HG03066 (cell line): ENCODE measurements at regions not wholly inside any gene's neighbourhood (a gene's known extent, or its start where the extent isn't known, plus 50 kb on each side); places are given as distances from the start of the nearest gene placed in this dataset.
A peak's percentile ranks its signal among the peaks of the same experiment; 100 is the strongest.
"Not testable (repeated sequence)": the region's sequence is repeated elsewhere in the genome, so short reads cannot be mapped to it uniquely, and the experiment has no call there.

ENCODE experiments used
- ATAC-seq: cut with Tn5 transposase; IDR thresholded peaks from one replicate; pipeline ENCODE4 v1.9.1; 2021; ENCODE audit warnings: low read depth; ENCODE audit not compliant: unreplicated experiment

- no peak for ATAC-seq
Observed at GRCh38 chr5:1638658-1639400, 115.1 kb upstream of the LPCAT1 start.

- ATAC-seq, result no peak
Observed at GRCh38 chr5:1637639-1638481, 114.1 kb upstream of the LPCAT1 start.

DNA sequence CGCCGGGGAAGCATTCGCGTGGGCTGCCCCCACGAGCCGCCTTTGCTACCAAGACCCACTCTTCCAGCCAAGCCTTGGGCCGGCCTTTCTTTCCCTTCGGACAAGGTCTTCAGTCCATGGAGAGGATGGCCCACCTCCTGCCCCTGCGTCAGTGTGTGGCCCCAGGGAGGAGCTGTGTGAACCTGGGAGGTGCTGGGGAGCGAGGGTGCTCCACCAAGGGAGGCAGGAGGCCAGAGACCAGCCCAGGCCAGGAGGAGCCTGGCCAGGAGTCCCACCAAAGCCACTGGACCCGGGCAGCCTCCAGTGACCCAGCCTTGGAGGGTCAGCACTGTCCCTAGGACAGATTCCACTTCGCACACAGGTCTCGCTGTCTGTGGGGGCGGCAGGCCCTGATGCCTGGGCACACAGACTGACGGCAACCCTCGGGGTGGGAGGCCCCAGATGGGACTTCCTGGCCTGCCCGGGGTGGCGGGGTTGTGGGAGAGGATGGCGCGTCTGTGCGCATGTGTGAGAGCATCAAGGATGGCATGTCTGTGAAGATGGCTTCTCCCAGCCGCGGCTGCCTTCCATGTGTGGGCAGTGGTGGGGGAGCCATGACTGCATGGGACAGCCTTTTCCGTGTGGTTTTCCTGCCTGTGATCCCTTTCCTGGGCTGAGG is 113.3 kb upstream of the LPCAT1 start:
- ATAC-seq, result no peak

DNA sequence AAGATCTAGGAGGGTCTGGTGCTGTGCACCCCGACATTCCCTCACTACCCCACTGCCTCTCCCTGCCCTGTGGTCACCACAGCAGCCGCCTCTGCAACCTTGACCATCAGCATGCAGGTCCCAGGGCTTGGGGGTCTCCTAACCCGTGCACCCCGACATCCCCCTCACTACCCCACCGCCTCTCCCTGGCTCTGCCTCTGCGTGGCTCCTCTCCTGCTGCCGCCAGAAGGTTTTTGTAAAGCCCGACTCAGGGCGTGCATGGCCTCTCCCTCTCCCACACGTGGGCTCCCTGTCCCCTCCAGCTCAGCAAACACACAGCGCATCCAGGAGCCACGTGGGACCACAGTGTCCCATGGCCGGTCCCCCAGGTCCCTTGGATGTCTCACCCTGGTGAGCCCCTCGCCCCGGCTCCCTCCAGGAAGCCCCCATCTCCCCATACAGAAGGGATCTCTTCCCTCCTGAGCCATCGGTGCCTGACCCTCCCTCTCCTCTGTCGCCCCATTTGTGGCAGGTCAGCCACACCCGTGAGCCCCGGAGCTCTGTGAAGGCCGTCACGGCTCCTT is 112.5 kb upstream of the LPCAT1 start:
- not testable (repeated sequence) for ATAC-seq

- not testable (repeated sequence) for ATAC-seq
Observed at GRCh38 chr5:1635477-1635876, 111.7 kb upstream of the LPCAT1 start.

- no peak for ATAC-seq
Observed at GRCh38 chr5:1634337-1634661, 110.5 kb upstream of the LPCAT1 start.

DNA sequence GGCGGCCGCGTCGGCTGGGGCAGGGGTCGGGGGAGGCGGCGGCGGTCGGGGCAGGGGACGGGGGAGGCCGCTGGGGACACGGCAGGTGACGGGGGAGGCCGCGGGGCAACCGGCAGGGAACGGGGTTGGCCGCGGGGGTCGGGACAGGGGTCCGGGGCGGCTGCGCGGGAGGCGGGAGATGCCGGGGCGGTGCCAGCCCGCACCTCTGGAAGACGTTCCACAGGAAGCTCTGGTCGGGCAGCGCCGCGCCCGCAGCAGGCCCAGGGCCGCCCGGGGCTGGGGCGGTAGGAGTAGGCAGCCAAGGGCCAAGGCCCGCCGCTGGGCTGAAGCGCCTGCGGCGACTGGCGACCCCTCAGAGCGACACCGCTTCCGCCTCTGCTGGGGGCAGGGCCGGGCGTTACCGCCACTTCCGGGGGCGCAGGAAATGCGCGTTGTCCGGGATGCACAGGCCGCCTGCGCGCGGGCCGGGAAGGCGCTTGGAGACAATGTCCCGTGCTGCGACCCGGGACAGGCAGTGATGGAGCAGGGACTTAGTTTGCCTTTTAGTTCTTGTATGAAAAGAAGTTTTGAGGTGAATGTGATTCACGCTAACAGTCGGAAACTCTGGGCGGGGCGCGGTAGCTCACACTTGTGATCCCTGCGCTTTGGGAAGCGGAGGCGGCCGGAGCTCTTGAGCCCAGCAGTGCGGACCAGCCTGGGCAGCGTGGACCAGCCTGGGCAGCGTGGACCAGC is 110.0 kb upstream of the LPCAT1 start:
- ATAC-seq, result peak; percentile 97

DNA sequence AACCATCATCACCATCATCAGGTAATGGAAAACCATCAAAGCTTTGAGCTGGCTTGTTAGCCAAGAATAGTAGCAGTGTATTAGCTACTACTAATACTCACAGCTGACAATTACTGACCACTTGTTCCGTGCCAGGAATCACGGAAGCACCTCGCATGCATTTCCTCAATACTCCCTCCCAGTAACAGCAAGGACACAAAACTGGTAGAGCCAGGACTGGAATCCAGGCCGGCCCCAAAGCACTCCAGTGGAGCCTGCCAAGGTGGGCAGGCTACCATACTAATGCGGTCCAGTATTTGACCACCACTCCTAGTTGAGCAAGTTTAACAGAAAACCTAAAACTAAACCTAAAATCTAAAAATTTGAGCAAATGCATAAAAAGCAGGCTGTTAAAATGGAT is 107.2 kb upstream of the LPCAT1 start:
- not testable (repeated sequence) for ATAC-seq

DNA sequence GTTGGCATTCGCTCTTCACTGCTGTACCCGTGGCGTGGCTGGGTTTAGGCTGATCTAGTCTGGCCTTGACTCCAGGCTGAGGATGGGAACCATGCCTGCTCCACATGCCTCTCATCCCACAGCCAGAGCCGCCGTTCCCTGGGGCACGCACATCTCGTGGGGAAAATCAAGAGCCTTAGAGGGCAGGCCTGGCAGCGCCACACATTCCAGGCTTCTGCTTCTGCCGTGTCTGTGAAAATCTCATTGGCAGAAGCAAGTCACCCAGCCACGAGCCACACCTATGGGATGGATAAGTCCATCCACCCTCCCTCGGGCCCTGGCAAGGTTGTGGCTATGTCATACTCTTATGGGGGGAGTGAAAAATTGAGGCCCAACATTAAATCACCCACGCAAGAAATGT is 102.6 kb upstream of the LPCAT1 start:
- ATAC-seq, result not testable (repeated sequence)

GRCh38 chr5:1619531-1619930 is 95.8 kb upstream of the LPCAT1 start:
- not testable (repeated sequence) for ATAC-seq

- ATAC-seq, result not testable (repeated sequence)
Observed at GRCh38 chr5:1618296-1618865, 94.6 kb upstream of the LPCAT1 start.

DNA sequence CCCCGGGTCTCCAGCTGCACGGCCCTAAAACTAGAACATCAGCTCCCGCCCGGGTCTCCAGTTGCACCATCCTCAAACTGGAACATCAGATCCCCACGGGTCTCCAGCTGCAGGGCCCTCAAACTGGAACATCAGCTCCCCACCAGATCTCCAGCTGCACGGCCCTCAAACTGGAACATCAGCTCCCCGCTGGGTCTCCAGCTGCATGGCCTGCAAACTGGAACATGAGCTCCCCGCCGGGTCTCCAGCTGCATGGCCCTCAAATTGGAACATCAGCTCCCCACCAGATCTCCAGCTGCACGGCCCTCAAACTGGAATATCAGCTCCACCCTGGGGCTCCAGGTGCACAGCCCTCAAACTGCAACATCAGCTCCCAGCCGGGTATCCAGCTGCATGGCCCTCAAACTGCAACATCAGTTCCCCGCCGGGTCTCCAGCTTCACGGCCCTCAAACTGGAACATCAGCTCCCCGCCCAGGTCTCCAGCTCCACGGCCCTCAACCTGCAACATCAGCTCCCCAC is 93.5 kb upstream of the LPCAT1 start:
- ATAC-seq, result not testable (repeated sequence)

DNA sequence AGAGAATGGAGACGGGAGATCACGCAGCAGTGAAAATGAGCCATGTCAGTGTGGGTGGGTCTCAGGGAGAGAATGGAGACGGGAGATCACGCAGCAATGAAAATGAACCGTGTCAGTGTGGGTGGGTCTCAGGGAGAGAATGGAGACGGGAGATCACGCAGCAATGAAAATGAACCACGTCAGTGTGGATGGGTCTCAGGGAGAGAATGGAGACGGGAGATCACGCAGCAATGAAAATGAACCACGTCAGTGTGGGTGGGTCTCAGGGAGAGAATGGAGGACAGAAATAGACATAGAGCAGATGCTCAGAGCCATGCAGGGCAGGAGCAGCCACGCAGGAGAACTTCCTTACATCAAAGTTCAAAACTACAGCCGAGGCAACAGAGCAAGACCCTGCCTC is 89.8 kb upstream of the LPCAT1 start:
- ATAC-seq, result not testable (repeated sequence)

DNA sequence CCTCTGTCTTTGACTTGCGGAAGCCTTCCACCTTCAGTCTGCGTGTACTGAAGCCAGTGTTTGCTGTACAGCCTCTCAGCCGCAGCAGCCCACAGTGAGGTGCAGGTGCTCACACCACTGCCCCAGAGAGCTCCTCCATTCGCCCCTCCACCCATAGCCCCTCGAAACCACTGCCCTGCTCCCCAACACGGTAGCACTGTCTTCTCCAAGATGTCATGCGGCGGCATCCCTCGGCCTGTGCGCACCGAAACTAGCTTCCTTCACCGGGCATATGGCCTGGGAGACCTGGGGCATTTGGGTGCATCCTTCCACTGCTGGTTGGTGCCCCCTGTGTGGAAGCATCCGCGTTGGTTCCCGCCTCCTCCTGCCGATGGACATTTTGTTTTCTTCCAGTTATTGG is 86.8 kb upstream of the LPCAT1 start:
- not testable (repeated sequence) for ATAC-seq

- not testable (repeated sequence) for ATAC-seq
Observed at GRCh38 chr5:1609111-1609510, 85.4 kb upstream of the LPCAT1 start.

DNA sequence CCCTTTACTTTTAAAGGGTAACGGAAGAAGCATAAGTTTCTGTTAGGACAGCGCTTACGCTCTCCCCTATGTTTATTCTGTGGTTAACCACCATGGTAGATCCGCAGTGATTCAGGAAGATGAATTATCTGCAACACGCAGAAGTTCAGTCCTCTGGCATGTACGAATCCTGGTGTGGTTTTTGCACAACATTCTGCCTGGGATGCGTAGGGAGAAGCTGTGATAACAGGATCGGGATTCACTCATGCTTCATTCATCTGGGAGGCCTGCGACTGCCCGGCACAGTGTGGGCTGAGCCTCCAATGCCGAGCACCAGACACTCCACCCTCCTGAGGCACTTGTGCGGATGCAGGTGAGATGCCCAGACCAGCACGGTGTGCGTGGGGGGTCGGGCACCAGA is 84.6 kb upstream of the LPCAT1 start:
- not testable (repeated sequence) for ATAC-seq

DNA sequence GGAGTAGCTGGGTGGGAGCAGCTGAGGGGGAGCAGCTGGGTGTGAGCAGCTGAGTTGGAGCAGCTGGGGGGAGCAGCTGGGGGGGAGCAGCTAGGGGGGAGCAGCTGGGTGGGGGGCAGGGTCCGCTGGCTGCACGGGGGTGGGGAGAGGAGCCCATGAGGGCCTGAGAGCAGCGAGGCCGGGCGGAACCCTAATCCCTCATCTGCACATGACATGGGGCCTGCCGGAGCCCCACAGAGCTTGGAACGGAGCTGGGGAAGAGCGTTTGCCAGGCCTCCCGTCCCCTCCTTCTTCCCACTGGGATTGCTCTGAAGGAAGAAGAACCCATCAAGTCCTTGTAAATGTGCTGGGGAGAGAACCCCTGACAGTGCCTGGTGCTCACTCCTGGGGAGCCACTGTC is 83.2 kb upstream of the LPCAT1 start:
- ATAC-seq, result not testable (repeated sequence)

- ATAC-seq, result not testable (repeated sequence)
Observed at GRCh38 chr5:1603916-1604315, 80.2 kb upstream of the LPCAT1 start.

- not testable (repeated sequence) for ATAC-seq
Observed at GRCh38 chr5:1601565-1601964, 77.8 kb upstream of the LPCAT1 start.
